RWPE2 (cell line): ENCODE measurements at regions not wholly inside any gene's neighbourhood (a gene's known extent, or its start where the extent isn't known, plus 50 kb on each side); places are given as distances from the start of the nearest gene placed in this dataset.

Source experiments
- ATAC-seq: fragments of 200-7000 bp; cut with Tn5 transposase; 3 replicates; pipeline ENCODE4 v1.9.1; 2021; ENCODE audit warnings: low read depth
- DNase-seq: peaks from one replicate; pipeline ENCODE4 v3.0.0-alpha.2; 2020; ENCODE audit warnings: low spot score
- H3K27ac ChIP-seq: fragments of 450-650 bp; 2 replicates; pipeline ENCODE4 v1.5.1; 2017; ENCODE audit warnings: mild to moderate bottlenecking; ENCODE audit not compliant: poor library complexity, severe bottlenecking
- H3K27me3 ChIP-seq: fragments of 250-450 bp; sonication (Bioruptor Pico); 2 replicates; pipeline ENCODE4 v1.5.1; 2021; ENCODE audit warnings: mild to moderate bottlenecking, moderate library complexity; ENCODE audit not compliant: insufficient read depth, poor library complexity, severe bottlenecking
- H3K36me3 ChIP-seq: fragments of 250-450 bp; sonication (Bioruptor Pico); 2 replicates; pipeline ENCODE4 v1.5.1; 2020; ENCODE audit warnings: low read depth, mild to moderate bottlenecking, moderate library complexity
- H3K4me1 ChIP-seq: fragments of 250-450 bp; sonication (Bioruptor Pico); 2 replicates; pipeline ENCODE4 v1.5.1; 2021; ENCODE audit warnings: mild to moderate bottlenecking, moderate library complexity; ENCODE audit not compliant: insufficient read depth, poor library complexity, severe bottlenecking
- H3K4me3 ChIP-seq: fragments of 250-450 bp; sonication (Bioruptor Pico); 2 replicates; pipeline ENCODE4 v1.5.1; 2021; ENCODE audit warnings: mild to moderate bottlenecking, moderate library complexity; ENCODE audit not compliant: severe bottlenecking
- H3K9me3 ChIP-seq: fragments of 250-450 bp; sonication (Bioruptor Pico); 2 replicates; pipeline ENCODE4 v1.5.1; 2021; ENCODE audit warnings: mild to moderate bottlenecking, moderate library complexity; ENCODE audit not compliant: severe bottlenecking
- CTCF ChIP-seq: fragments of 450-650 bp; IDR thresholded peaks from one replicate; pipeline ENCODE4 v1.5.1; 2017; ENCODE audit warnings: mild to moderate bottlenecking, moderate library complexity; ENCODE audit not compliant: poor library complexity, severe bottlenecking

GRCh38 chr3:153334558-153334957 lies 172.5 kb downstream of the RAP2B start:
- ATAC-seq (no peak), DNase-seq (no peak)
- Histone ChIP-seq H3K9me3 (no peaks in the 10 kb centered on the region), H3K36me3 (no peaks in the 10 kb centered on the region), H3K4me1 (no peaks in the 10 kb centered on the region), H3K27ac (no peak overlapping the region), H3K4me3 (no peak overlapping the region), H3K27me3 (no peaks in the 10 kb centered on the region)
- no peak for TF ChIP-seq CTCF

GRCh38 chr3:153337369-153337768 lies 175.3 kb downstream of the RAP2B start:
- Histone ChIP-seq H3K9me3 (no peaks in the 10 kb centered on the region), H3K4me1 (no peaks in the 10 kb centered on the region), H3K27me3 (no peaks in the 10 kb centered on the region), H3K4me3 (no peak overlapping the region), H3K36me3 (no peaks in the 10 kb centered on the region), H3K27ac (no peak overlapping the region)
- no peak for TF ChIP-seq CTCF
- DNase-seq (no peak), ATAC-seq (no peak)

- Histone ChIP-seq H3K4me3 (no peak overlapping the region), H3K4me1 (no peaks in the 10 kb centered on the region), H3K27me3 (no peaks in the 10 kb centered on the region), H3K9me3 (no peaks in the 10 kb centered on the region), H3K27ac (no peak overlapping the region), H3K36me3 (no peaks in the 10 kb centered on the region)
- no peak for DNase-seq
- TF ChIP-seq CTCF, result no peak
- ATAC-seq, result no peak
Measured at GRCh38 chr3:153338487-153338886, 176.5 kb downstream of the RAP2B start.

- Histone ChIP-seq H3K27ac (no peak overlapping the region), H3K4me1 (no peaks in the 10 kb centered on the region), H3K4me3 (no peak overlapping the region), H3K27me3 (no peaks in the 10 kb centered on the region), H3K9me3 (no peaks in the 10 kb centered on the region), H3K36me3 (no peaks in the 10 kb centered on the region)
- ATAC-seq (no peak), DNase-seq (no peak)
- TF ChIP-seq CTCF, result no peak
Measured at GRCh38 chr3:153339065-153339464, 177.0 kb downstream of the RAP2B start.

GRCh38 chr3:153343988-153344782 lies 182.2 kb downstream of the RAP2B start:
- no peak overlapping the region for H3K4me3 ChIP-seq
- ATAC-seq (no peak), DNase-seq (no peak)
- no peak for TF ChIP-seq CTCF
- no peaks in the 10 kb centered on the region for H3K36me3 ChIP-seq
- H3K27ac ChIP-seq, result no peak overlapping the region
- H3K4me1 ChIP-seq, result peaks cover 2% of the 10 kb centered on the region
- no peaks in the 10 kb centered on the region for H3K27me3 ChIP-seq
- no peaks in the 10 kb centered on the region for H3K9me3 ChIP-seq
